ENCODE measurements at regions not wholly inside any gene's neighbourhood (a gene's known extent, or its start where the extent isn't known, plus 50 kb on each side); places are given as distances from the start of the nearest gene placed in this dataset.

DNA sequence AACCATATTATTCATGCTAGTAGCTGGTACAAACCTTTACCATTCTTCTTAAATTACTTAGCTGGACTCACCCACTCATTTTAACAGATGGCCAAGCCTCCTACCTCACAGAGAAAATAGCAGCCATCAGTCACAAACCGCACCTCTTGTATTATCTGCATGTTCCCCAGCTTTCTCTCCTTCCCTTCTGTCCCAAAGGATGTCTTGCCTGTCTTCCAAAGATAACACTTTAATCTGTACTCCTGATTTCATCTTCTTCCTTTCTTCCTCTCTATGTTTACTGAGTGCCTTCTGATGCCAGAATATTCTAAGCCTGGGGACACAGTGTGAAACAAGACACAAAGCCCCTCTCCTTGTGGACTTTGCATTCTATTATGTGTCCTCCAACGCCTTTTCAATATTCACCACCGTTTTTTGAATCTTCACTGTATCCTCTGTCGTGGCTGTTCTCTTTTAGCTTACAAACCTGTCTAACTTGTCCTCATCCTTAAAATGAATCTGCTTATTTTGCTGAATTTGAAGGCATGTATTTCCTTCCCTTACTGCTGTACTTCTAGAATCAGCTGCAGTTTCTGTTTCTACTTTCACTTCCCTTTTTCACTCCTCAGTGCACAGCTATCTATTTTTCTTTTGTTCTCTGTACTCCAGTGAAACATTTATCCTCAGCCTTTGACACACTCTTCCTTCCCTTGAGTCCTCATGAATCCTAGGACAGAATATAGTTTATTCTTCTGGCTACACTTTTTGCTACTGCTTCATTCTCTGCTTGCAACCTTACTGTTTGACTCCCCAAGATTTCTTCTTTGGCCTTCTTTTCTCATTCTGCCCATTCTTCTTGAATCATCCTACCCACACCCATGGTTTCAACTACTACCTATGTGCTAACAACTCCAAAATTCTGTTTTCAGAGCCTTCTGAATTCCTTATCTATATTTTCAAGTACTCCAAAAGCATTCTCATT, 216.9 kb upstream of the SAMSN1 start (continued):
- TF ChIP-seq EGR1 (IDR thresholded peaks at IDR 0.05; ENCODE audit: borderline replicate concordance in 1 of 2, low read depth in 2 of 2, low read length in 2 of 2): no peak
- peak; percentile 76 for TF ChIP-seq IKZF1 (conservative IDR thresholded peaks at IDR 0.05)
- TF ChIP-seq ETV6 (conservative IDR thresholded peaks at IDR 0.05 in 1 of 2, IDR thresholded peaks at IDR 0.05 in 1 of 2; ENCODE audit: borderline replicate concordance in 1 of 2, low read depth in 1 of 2): peak in 1 of 2 experiments; percentile 76; a peak in 2 of 4 replicates
- TF ChIP-seq, protein P1, sequence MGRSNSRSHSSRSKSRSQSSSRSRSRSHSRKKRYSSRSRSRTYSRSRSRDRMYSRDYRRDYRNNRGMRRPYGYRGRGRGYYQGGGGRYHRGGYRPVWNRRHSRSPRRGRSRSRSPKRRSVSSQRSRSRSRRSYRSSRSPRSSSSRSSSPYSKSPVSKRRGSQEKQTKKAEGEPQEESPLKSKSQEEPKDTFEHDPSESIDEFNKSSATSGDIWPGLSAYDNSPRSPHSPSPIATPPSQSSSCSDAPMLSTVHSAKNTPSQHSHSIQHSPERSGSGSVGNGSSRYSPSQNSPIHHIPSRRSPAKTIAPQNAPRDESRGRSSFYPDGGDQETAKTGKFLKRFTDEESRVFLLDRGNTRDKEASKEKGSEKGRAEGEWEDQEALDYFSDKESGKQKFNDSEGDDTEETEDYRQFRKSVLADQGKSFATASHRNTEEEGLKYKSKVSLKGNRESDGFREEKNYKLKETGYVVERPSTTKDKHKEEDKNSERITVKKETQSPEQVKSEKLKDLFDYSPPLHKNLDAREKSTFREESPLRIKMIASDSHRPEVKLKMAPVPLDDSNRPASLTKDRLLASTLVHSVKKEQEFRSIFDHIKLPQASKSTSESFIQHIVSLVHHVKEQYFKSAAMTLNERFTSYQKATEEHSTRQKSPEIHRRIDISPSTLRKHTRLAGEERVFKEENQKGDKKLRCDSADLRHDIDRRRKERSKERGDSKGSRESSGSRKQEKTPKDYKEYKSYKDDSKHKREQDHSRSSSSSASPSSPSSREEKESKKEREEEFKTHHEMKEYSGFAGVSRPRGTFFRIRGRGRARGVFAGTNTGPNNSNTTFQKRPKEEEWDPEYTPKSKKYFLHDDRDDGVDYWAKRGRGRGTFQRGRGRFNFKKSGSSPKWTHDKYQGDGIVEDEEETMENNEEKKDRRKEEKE (IDR thresholded peaks at IDR 0.05): no peak
- TF ChIP-seq SREBF1 (IDR thresholded peaks at IDR 0.05; ENCODE audit: low read length): no peak
- peak; percentile 61; the same call in 1 of the 2 replicates for TF ChIP-seq ATF7 (IDR thresholded peaks at IDR 0.05; ENCODE audit: low read depth)
- peak; percentile 86; the same call in 1 of the 2 replicates for TF ChIP-seq BCL11A (IDR thresholded peaks at IDR 0.05; ENCODE audit: low read depth, low read length)
- TF ChIP-seq, protein P2, sequence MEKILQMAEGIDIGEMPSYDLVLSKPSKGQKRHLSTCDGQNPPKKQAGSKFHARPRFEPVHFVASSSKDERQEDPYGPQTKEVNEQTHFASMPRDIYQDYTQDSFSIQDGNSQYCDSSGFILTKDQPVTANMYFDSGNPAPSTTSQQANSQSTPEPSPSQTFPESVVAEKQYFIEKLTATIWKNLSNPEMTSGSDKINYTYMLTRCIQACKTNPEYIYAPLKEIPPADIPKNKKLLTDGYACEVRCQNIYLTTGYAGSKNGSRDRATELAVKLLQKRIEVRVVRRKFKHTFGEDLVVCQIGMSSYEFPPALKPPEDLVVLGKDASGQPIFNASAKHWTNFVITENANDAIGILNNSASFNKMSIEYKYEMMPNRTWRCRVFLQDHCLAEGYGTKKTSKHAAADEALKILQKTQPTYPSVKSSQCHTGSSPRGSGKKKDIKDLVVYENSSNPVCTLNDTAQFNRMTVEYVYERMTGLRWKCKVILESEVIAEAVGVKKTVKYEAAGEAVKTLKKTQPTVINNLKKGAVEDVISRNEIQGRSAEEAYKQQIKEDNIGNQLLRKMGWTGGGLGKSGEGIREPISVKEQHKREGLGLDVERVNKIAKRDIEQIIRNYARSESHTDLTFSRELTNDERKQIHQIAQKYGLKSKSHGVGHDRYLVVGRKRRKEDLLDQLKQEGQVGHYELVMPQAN (conservative IDR thresholded peaks at IDR 0.05): peak; percentile 30
- TF ChIP-seq EED (IDR thresholded peaks at IDR 0.05; ENCODE audit: low read depth): peak; percentile 67
- 0 out of 2 replicates have a peak, but pooled peaks have one; percentile 24 for TF ChIP-seq RAD21 (IDR thresholded peaks at IDR 0.05; ENCODE audit: insufficient read depth, low read depth, low read length)
- TF ChIP-seq, protein P3, sequence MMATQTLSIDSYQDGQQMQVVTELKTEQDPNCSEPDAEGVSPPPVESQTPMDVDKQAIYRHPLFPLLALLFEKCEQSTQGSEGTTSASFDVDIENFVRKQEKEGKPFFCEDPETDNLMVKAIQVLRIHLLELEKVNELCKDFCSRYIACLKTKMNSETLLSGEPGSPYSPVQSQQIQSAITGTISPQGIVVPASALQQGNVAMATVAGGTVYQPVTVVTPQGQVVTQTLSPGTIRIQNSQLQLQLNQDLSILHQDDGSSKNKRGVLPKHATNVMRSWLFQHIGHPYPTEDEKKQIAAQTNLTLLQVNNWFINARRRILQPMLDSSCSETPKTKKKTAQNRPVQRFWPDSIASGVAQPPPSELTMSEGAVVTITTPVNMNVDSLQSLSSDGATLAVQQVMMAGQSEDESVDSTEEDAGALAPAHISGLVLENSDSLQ (IDR thresholded peaks at IDR 0.05): peak; percentile 37; the same call in 1 of the 2 replicates
- TF ChIP-seq TCF12 (IDR thresholded peaks at IDR 0.05; ENCODE audit: low read depth, low read length): peak; percentile 65; the same call in 1 of the 2 replicates
- no peak; the same call in 1 of the 2 replicates for TF ChIP-seq TAF1 (IDR thresholded peaks at IDR 0.05; ENCODE audit: borderline replicate concordance, low read depth, low read length)
- peak; percentile 59 for TF ChIP-seq MEF2B (IDR thresholded peaks at IDR 0.05; ENCODE audit: partially characterized antibody, poor library complexity, severe bottlenecking)
- peak; percentile 98 for TF ChIP-seq SPI1 (IDR thresholded peaks at IDR 0.05; ENCODE audit: borderline replicate concordance, insufficient read depth, low read depth, low read length)
- peak; percentile 98 for TF ChIP-seq DPF2 (IDR thresholded peaks at IDR 0.05)
- peak; percentile 89 to 98 for TF ChIP-seq EP300 (IDR thresholded peaks at IDR 0.05; ENCODE audit: borderline replicate concordance in 1 of 2, control insufficient read depth in 1 of 2, low read depth in 2 of 2, low read length in 2 of 2)
- TF ChIP-seq, protein P4, sequence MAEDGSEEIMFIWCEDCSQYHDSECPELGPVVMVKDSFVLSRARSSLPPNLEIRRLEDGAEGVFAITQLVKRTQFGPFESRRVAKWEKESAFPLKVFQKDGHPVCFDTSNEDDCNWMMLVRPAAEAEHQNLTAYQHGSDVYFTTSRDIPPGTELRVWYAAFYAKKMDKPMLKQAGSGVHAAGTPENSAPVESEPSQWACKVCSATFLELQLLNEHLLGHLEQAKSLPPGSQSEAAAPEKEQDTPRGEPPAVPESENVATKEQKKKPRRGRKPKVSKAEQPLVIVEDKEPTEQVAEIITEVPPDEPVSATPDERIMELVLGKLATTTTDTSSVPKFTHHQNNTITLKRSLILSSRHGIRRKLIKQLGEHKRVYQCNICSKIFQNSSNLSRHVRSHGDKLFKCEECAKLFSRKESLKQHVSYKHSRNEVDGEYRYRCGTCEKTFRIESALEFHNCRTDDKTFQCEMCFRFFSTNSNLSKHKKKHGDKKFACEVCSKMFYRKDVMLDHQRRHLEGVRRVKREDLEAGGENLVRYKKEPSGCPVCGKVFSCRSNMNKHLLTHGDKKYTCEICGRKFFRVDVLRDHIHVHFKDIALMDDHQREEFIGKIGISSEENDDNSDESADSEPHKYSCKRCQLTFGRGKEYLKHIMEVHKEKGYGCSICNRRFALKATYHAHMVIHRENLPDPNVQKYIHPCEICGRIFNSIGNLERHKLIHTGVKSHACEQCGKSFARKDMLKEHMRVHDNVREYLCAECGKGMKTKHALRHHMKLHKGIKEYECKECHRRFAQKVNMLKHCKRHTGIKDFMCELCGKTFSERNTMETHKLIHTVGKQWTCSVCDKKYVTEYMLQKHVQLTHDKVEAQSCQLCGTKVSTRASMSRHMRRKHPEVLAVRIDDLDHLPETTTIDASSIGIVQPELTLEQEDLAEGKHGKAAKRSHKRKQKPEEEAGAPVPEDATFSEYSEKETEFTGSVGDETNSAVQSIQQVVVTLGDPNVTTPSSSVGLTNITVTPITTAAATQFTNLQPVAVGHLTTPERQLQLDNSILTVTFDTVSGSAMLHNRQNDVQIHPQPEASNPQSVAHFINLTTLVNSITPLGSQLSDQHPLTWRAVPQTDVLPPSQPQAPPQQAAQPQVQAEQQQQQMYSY (CRISPR knock-in tag; IDR thresholded peaks at IDR 0.05): no peak
